Activated CD4-positive, alpha-beta T cell treated with anti-CD3 and anti-CD28 coated beads, Interleukin-2, amount 10 ng/mL, durations not matched to agents 24 days and 14 days (primary cell): ENCODE measurements at regions not wholly inside any gene's neighbourhood (a gene's known extent, or its start where the extent isn't known, plus 50 kb on each side); places are given as distances from the start of the nearest gene placed in this dataset.
"Not testable (repeated sequence)": the region's sequence is repeated elsewhere in the genome, so short reads cannot be mapped to it uniquely, and the experiment has no call there.

ENCODE experiments used
- DNase-seq: peaks from one replicate; pipeline ENCODE4 v3.0.0; 2022
- H3K27ac Mint-ChIP-seq: one replicate; pipeline ENCODE4 v1.8.0; 2022; ENCODE audit warnings: mild to moderate bottlenecking, mixed read lengths
- H3K27me3 Mint-ChIP-seq: one replicate; pipeline ENCODE4 v1.8.0; 2022; ENCODE audit warnings: mixed read lengths
- H3K36me3 Mint-ChIP-seq: one replicate; pipeline ENCODE4 v1.8.0; 2022; ENCODE audit warnings: low read depth, mild to moderate bottlenecking, mixed read lengths
- H3K4me1 Mint-ChIP-seq: one replicate; pipeline ENCODE4 v1.8.0; 2021; ENCODE audit warnings: mixed read lengths
- H3K4me3 Mint-ChIP-seq: one replicate; pipeline ENCODE4 v1.8.0; 2022; ENCODE audit warnings: mild to moderate bottlenecking, moderate library complexity, mixed read lengths
- H3K9me3 Mint-ChIP-seq: one replicate; pipeline ENCODE4 v1.8.0; 2021; ENCODE audit warnings: mixed read lengths
- intact Hi-C: fragments of 100-400 bp; cut with micrococcal nuclease; formaldehyde crosslinking; loops from one replicate; pipeline ENCODE4 v1.15.1; 2023

DNA sequence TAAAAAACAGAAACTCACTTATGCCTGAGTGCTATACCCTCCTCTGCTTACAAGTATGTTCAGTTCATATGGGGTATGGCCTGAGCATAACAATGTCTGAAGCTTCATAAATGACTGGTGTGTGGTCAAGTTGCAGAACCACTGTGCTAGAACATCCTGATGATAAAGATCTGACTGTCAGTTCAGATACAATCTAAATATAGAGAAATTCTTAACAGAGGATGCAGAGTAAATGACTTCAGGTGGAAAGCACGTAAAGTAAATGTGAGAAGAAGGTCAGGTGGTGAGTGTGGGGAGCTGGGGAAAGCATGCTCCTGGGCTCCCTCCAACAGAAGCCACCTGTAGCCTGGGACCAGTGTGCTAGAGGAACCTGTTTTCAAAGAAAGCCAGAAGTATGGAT is 926.2 kb downstream of the TSN start:
- Mint-ChIP-seq H3K9me3 (no peaks in the 10 kb centered on the region), H3K27ac (no peak overlapping the region), H3K36me3 (no peaks in the 10 kb centered on the region), H3K27me3 (no peaks in the 10 kb centered on the region), H3K4me1 (no peaks in the 10 kb centered on the region), H3K4me3 (no peak overlapping the region)
- intact Hi-C loops: no loop called here
- no peak for DNase-seq

DNA sequence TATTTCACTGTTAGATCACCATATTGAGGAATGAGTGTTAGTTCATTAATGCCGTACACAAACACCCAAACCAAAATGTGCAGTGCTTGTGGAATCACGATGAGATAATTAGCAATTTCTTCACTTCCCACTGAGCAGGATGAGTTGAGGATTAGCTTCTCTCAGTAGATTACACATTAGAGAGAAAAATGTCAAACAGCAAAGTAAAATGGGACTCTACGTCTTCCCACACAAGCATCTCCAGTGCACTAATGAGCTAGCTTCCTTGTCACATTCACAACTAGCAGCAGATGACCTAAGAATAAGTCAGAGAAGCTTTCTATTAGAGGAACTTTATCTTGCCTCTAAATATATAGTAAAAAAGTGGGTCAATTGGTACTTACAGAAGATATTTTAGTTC is 926.9 kb downstream of the TSN start:
- Mint-ChIP-seq H3K36me3 (no peaks in the 10 kb centered on the region), H3K9me3 (no peaks in the 10 kb centered on the region), H3K27me3 (no peaks in the 10 kb centered on the region), H3K4me3 (no peak overlapping the region), H3K4me1 (no peaks in the 10 kb centered on the region), H3K27ac (no peak overlapping the region)
- no peak for DNase-seq
- intact Hi-C loops: no loop called here

DNA sequence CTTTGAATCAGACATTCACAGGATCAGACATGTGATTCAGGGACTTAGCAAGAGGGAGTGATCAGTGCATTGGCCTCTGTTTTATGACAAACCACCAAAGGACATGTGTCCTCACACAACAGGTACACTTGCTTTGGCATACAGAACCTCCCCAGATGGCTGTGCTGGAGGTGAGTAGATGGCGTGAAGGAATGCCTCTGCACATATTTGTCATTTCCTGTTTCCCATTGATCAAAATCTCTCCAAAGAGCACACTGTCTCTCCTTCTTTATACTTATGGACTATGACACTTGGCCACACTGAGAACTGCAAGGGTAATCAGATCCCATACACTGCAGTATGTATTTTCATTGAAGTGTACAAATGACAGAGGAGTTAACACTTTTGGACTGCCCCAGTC is 927.6 kb downstream of the TSN start:
- no peaks in the 10 kb centered on the region for H3K4me1 Mint-ChIP-seq

DNA sequence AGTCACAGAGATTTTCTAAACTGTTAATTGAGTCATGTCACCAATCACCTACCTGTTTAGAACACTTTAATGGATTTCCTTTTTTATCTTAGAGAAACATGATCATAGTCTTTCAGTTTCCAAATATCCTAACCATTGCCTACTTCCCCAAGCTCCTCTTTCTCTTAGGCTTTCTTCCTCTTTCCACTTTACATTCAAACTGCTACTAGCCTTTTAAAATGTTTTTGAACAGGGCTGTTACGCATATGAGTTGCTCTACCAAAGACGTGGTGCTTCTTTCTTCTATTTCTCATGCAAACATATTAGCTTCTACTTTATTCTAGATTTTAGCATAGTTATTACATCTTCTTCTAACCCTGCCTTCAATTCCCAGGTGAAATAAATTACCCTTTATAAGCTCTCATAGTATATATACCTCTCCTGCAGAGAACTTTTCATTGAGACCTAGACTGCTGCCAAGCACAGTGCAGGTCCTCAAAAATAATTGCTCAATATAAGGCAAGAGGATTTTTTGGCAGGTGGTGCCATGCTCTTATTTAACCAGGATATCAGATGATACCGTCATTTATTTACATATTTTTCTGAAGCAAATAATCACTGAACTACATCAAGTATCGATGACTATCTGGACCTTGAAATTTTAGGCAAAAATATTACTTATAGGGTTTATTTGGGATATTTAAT is 937.1 kb downstream of the TSN start:
- peaks cover 5% of the 10 kb centered on the region for H3K9me3 Mint-ChIP-seq
- no peak overlapping the region for H3K4me3 Mint-ChIP-seq
- H3K4me1 Mint-ChIP-seq: no peaks in the 10 kb centered on the region
- DNase-seq: no peak
- intact Hi-C loops: no loop called here
- H3K27ac Mint-ChIP-seq: no peak overlapping the region
- H3K27me3 Mint-ChIP-seq: no peaks in the 10 kb centered on the region
- H3K36me3 Mint-ChIP-seq: no peaks in the 10 kb centered on the region

More for the DNA sequence above, 927.6 kb downstream of the TSN start:
- DNase-seq: no peak
- no peak overlapping the region for H3K4me3 Mint-ChIP-seq
- no peaks in the 10 kb centered on the region for H3K36me3 Mint-ChIP-seq
- H3K27ac Mint-ChIP-seq: no peak overlapping the region
- no peaks in the 10 kb centered on the region for H3K27me3 Mint-ChIP-seq
- H3K9me3 Mint-ChIP-seq: no peaks in the 10 kb centered on the region
- intact Hi-C loops: no loop called here

DNA sequence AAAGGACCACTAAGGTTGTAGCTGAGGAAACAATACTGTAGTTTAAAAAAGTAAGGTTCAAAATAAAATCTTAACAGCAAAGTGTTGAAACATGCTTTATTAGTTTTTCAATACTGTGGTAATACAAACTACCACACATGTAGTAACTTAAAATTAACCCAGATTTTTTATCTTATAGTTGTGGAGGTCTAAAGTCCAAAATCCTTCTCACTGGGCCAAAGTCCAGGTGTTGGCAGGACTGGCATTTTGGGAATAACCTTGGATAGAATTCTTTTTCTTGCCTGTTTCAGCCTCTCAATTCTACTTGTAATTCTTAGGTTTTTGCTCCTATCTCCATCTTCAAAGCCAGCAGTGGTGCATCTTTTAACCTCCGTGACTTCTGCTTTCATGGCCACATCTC is 942.0 kb downstream of the TSN start:
- no peaks in the 10 kb centered on the region for H3K27me3 Mint-ChIP-seq
- no peak for DNase-seq
- no peak overlapping the region for H3K4me3 Mint-ChIP-seq
- intact Hi-C loops: no loop called here
- no peaks in the 10 kb centered on the region for H3K36me3 Mint-ChIP-seq
- H3K4me1 Mint-ChIP-seq: no peaks in the 10 kb centered on the region
- H3K9me3 Mint-ChIP-seq: peaks cover 5% of the 10 kb centered on the region
- no peak overlapping the region for H3K27ac Mint-ChIP-seq

DNA sequence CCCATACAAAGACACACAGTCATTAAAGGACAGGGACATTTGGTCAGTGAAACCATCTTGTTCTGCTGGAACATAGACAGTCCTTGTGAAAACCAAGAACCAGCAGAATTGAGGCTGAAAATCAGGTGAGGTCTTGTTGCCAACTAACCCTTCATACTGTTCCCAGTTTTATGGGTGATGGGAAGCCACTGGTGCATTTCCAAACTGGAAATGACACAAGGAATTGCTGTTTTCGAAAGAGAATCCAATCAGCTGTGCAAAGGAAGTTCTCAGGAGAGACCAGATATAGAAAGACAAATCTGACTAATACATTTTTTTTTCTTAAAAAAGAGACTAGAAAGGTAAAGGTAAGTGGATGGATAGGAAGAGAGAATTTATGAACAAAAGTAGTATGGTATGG is 948.2 kb downstream of the TSN start:
- intact Hi-C loops: no loop called here
- H3K4me3 Mint-ChIP-seq: no peak overlapping the region
- no peak overlapping the region for H3K27ac Mint-ChIP-seq
- no peaks in the 10 kb centered on the region for H3K9me3 Mint-ChIP-seq
- H3K27me3 Mint-ChIP-seq: no peaks in the 10 kb centered on the region
- no peaks in the 10 kb centered on the region for H3K4me1 Mint-ChIP-seq
- no peaks in the 10 kb centered on the region for H3K36me3 Mint-ChIP-seq
- no peak for DNase-seq

DNA sequence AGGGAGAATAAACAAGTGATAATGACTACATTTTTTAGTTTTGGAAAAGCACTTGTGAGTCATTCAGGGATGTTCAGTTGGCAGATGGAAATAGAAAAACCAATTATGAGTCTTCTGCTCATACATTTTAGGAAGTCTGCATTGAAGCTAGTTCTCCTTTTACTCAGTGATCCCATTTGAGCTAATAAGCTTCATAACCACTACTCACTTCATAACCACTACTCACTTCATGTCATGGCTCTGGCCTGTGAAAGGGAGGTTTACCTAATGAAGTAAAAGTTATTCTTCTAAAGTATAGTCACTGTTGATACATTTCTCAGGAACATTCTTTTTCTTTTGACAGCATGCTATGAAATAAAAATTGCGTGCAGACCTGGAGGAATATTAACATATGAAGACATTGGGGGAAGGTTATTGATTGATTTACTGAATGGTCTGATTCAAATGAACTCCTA is 948.7 kb downstream of the TSN start:
- H3K36me3 Mint-ChIP-seq: no peaks in the 10 kb centered on the region
- no peak for DNase-seq
- intact Hi-C loops: no loop called here
- H3K27me3 Mint-ChIP-seq: no peaks in the 10 kb centered on the region
- no peaks in the 10 kb centered on the region for H3K4me1 Mint-ChIP-seq
- H3K9me3 Mint-ChIP-seq: no peaks in the 10 kb centered on the region
- no peak overlapping the region for H3K4me3 Mint-ChIP-seq
- no peak overlapping the region for H3K27ac Mint-ChIP-seq

DNA sequence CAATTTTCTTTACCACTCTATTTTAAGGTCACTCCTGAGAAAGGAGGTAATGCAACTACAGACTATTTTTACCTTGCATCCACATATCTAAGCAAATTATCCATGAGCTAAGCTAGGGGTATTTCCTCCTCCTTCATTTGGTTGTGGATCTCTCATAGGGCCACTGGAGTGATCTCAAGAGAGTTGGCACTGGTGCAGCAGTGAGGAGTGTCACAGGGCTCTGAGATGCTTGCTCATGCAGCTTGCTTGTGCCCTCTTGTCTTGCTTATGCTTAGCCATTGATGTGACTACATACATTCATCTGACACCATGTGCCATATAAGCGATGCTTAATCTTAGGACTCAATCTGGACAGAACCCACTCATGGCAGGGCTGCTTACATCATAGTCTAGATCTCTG is 950.3 kb downstream of the TSN start:
- Mint-ChIP-seq H3K4me3 (no peak overlapping the region), H3K27ac (no peak overlapping the region), H3K27me3 (no peaks in the 10 kb centered on the region), H3K4me1 (no peaks in the 10 kb centered on the region), H3K9me3 (no peaks in the 10 kb centered on the region), H3K36me3 (no peaks in the 10 kb centered on the region)
- intact Hi-C loops: no loop called here
- no peak for DNase-seq

DNA sequence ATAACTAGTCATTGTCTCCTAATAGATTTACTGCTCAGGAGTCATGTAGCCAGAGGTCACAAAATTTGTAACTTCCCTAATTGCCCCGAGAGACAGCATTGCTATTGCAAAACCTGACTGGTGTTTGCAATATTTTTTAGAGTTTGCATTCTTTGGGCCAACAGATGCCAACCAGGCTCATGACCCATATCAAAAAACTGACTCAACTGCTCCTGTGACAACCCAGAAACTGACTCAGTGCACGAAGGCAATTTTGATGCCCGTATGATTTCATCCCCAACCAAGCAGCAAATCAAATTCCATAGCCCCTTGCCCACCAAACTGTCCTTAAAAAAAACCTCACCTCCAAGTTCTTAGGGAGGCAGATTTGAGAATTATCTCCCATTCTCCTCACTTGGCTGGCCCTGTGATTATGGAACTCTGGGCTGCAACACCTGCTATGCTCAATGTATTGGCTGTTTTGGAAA is 951.3 kb downstream of the TSN start:
- no peaks in the 10 kb centered on the region for H3K27me3 Mint-ChIP-seq
- no peak overlapping the region for H3K4me3 Mint-ChIP-seq
- H3K4me1 Mint-ChIP-seq: no peaks in the 10 kb centered on the region
- intact Hi-C loops: no loop called here
- no peaks in the 10 kb centered on the region for H3K9me3 Mint-ChIP-seq
- no peaks in the 10 kb centered on the region for H3K36me3 Mint-ChIP-seq
- H3K27ac Mint-ChIP-seq: no peak overlapping the region
- DNase-seq: no peak

DNA sequence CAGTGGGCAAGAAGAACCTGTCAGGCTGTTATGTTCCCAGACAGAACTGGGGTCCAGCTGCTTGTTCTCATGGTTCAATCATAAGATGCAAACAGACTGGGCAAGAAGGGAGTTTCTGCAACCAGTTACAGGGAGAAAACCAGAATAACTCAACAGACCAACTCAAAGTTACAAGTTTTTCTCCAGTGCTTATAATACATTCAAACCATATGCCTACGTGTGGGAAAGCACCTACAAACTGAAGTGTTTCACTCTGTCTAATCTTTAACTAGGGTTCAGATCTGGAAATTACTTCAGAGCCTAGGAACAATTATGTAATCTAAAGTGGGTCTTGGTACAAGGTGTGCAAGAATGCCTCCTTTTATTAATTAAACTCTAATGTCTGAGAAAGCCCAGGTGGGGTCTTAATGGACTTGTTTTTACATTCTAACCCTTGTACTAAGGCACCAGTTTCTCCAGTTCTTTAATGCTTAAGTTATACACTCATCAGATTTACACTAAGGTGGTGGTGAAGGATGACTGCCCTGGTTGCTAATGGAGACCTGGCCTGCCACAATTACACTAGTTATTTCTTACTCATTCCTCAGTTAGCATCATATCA is 951.9 kb downstream of the TSN start:
- intact Hi-C loops: no loop called here
- peaks cover under 1% of the 10 kb centered on the region for H3K9me3 Mint-ChIP-seq
- H3K27me3 Mint-ChIP-seq: no peaks in the 10 kb centered on the region
- H3K27ac Mint-ChIP-seq: no peak overlapping the region
- H3K4me1 Mint-ChIP-seq: no peaks in the 10 kb centered on the region
- no peak overlapping the region for H3K4me3 Mint-ChIP-seq
- no peaks in the 10 kb centered on the region for H3K36me3 Mint-ChIP-seq
- no peak for DNase-seq

DNA sequence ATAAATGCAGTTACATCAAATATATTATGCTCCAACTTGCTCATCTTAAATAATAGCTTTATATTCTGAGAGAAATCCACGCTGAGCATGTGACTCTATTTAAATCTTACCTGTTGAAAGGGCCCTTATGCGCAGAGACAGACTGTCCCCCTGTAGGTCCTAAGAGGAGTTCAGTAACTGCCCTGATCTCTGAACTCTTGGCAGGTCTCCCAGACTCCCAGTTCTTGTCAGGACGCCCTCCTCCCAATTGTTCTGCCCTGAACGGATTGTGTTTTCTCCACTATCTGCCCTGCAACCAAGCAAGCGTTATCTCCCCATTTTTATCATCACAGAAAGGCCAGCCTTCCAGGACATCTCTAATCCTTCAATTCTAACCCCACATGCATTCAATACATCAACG is 954.6 kb downstream of the TSN start:
- Mint-ChIP-seq H3K27me3 (no peaks in the 10 kb centered on the region), H3K36me3 (no peaks in the 10 kb centered on the region), H3K4me1 (no peaks in the 10 kb centered on the region), H3K9me3 (peaks cover 13% of the 10 kb centered on the region), H3K4me3 (no peak overlapping the region), H3K27ac (no peak overlapping the region)
- DNase-seq: no peak
- intact Hi-C loops: no loop called here

DNA sequence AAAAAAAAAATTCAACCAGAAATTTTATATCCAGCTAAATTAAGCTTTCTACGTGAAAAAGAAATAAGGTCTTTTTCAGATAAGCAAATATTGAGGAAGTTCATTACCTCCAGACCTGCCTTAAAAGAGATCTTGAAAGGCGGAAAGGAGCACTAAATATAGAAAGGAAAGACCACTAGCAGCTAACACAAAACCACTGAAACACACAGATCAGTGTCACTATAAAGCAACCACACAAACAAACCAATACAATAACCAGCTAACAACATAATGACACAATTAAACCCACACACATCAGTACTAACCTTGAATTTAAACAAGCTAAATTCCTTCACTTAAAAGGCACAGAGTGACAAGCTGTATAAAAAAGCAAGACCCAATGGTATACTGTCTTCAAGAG is 958.3 kb downstream of the TSN start:
- intact Hi-C loops: no loop called here
- no peak for DNase-seq
- Mint-ChIP-seq H3K9me3 (peaks cover 13% of the 10 kb centered on the region), H3K27ac (no peak overlapping the region), H3K36me3 (no peaks in the 10 kb centered on the region), H3K4me3 (no peak overlapping the region), H3K4me1 (no peaks in the 10 kb centered on the region), H3K27me3 (no peaks in the 10 kb centered on the region)

DNA sequence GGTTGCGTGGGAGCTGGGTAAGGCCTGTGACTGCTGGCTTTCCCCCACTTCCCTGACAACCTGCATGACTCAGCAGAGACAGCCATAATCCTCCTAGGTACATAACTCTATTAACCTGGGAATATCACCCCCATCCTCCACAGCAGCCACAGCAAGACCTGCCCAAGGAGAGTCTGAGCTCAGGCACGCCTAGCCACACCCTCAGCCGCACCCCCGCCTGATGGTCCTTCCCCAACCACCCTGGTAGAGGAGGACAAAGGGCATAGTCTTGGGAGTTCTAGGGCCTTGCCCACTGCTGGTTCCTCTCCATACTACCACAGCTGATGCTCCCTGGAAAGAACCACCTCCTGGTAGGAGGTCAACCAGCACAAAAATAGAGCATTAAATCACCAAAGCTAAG is 965.4 kb downstream of the TSN start:
- H3K27me3 Mint-ChIP-seq, H3K36me3 Mint-ChIP-seq, intact Hi-C loops, H3K4me3 Mint-ChIP-seq, H3K4me1 Mint-ChIP-seq, H3K27ac Mint-ChIP-seq, DNase-seq, H3K9me3 Mint-ChIP-seq: not testable (repeated sequence)

DNA sequence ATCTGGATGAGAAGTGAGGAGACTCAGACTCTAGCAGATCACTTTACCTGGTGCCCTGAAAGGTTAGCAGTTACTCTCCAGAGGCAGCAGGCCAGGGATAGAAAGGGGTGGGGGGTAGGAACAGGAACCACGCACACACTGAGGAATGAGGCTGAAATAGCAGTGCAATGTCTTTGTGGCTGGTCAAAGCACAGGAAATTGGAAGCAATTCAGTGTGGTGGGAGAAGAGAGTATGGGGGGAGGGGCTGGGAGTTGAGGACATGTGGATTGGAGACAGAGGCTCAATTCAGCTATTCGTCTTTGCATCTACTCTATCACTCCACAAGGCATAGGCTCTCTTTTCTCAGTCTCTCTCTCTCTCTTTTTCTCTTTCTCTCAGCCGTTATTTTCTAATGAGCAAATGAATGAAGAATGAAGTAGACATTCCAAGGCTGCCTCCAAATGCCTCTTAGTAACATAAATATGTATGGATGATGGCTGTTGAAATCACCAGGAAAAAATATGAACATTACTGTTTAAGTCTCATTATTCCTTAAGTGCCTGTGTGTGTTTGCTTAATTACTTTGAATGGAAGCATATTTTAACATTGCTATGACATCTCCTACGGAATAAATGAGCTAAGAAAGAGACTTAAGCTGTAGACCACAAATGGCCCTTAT is 979.4 kb downstream of the TSN start:
- Mint-ChIP-seq H3K27me3 (no peaks in the 10 kb centered on the region), H3K9me3 (no peaks in the 10 kb centered on the region), H3K27ac (no peak overlapping the region), H3K4me1 (peaks cover 6% of the 10 kb centered on the region), H3K4me3 (no peak overlapping the region), H3K36me3 (no peaks in the 10 kb centered on the region)
- intact Hi-C loops: no loop called here
- DNase-seq: no peak
